Endothelial cell of umbilical vein (primary cell): ENCODE measurements at regions not wholly inside any gene's neighbourhood (a gene's known extent, or its start where the extent isn't known, plus 50 kb on each side); places are given as distances from the start of the nearest gene placed in this dataset.

Source experiments
- BruUV-seq: library from RNA; stranded (reverse); fragments of 400-500 nt; replicated peaks from 2 replicates; lab custom pipeline; 2021; lab: Mats Ljungman, UMichigan
- CTCF ChIA-PET: fragments of 300-600, 350-600 bp; sonication (Branson Sonifier 250); formaldehyde crosslinking; loops from one replicate; lab custom pipeline; 2021; ENCODE audit warnings: antibody characterized with exemption, inconsistent platforms; lab: Charles Lee
- POLR2A ChIA-PET: fragments of 300-600, 350-600 bp; sonication (Branson Sonifier 250); formaldehyde crosslinking; loops from one replicate; lab custom pipeline; 2021; ENCODE audit warnings: antibody characterized with exemption, inconsistent platforms; lab: Charles Lee
- DNase-seq: peaks from one replicate; pipeline ENCODE4 v3.0.0-alpha.2; 2011; ENCODE audit warnings: low read depth, low spot score
- FAIRE-seq: peaks from 2 replicates; lab custom pipeline; 2011; peaks lifted over from hg19 to GRCh38; lab: Jason Lieb, UNC
- H2AFZ ChIP-seq: 2 replicates; pipeline ENCODE4 v1.6.0; 2012; ENCODE audit warnings: low read depth, low read length, control low read depth, inconsistent platforms
- H3K27ac ChIP-seq: 2 replicates; pipeline ENCODE4 v1.5.1; 2011; ENCODE audit warnings: low read depth, mild to moderate bottlenecking, control low read depth, low read length, moderate library complexity; ENCODE audit not compliant: insufficient read depth
- H3K27me3 ChIP-seq, 2 experiments: 2 replicates each; pipeline versions ENCODE4 v1.6.0 to v1.6.1; 2011; ENCODE audit warnings: low read length in 2 of 2, mixed read lengths in 1 of 2; ENCODE audit not compliant: control insufficient read depth in 2 of 2, insufficient read depth in 2 of 2
- H3K36me3 ChIP-seq, 2 experiments: 2 replicates in 1 of 2; 3 replicates in 1 of 2; pipeline ENCODE4 v1.5.1; 2011; ENCODE audit warnings: low read length in 2 of 2, mild to moderate bottlenecking in 1 of 2, moderate library complexity in 1 of 2; ENCODE audit not compliant: control insufficient read depth in 2 of 2, insufficient read depth in 2 of 2; ENCODE audit errors: extremely low read depth in 1 of 2
- H3K4me1 ChIP-seq: 3 replicates; pipeline ENCODE4 v1.5.1; 2011; ENCODE audit warnings: mild to moderate bottlenecking, low read length; ENCODE audit not compliant: control insufficient read depth, insufficient read depth; ENCODE audit errors: extremely low read depth
- H3K4me2 ChIP-seq: 2 replicates; pipeline ENCODE4 v1.6.1; 2011; ENCODE audit warnings: low read length, control low read depth, mixed read lengths; ENCODE audit not compliant: insufficient read depth
- H3K4me3 ChIP-seq, 3 experiments: fragments of 200-600 bp in 1 of 3; sonication (generic), shearing (Covaris generic) in 1 of 3; replicated peaks in 1 of 3; 2 replicates each; pipeline ENCODE4 v1.5.1; 2011 to 2016; ENCODE audit warnings: control low read depth in 3 of 3, low read length in 3 of 3, mild to moderate bottlenecking in 2 of 3, inconsistent platforms in 1 of 3, low read depth in 1 of 3, moderate library complexity in 1 of 3; ENCODE audit not compliant: insufficient read depth in 1 of 3
- H3K79me2 ChIP-seq: 2 replicates; pipeline ENCODE4 v1.6.0; 2012; ENCODE audit warnings: low read length, inconsistent platforms; ENCODE audit not compliant: control insufficient read depth, insufficient read depth
- H3K9ac ChIP-seq: replicated peaks from 2 replicates; pipeline ENCODE3; 2011; ENCODE audit warnings: low read length, control low read depth; ENCODE audit not compliant: insufficient read depth; ENCODE audit errors: extremely low read depth
- H3K9me1 ChIP-seq: replicated peaks from 3 replicates; pipeline ENCODE4 v1.6.0; 2011; ENCODE audit warnings: mild to moderate bottlenecking, low read length; ENCODE audit not compliant: control insufficient read depth, insufficient read depth; ENCODE audit errors: extremely low read depth
- H3K9me3 ChIP-seq: replicated peaks from 2 replicates; pipeline ENCODE4 v1.5.1; 2012; ENCODE audit warnings: low read length, inconsistent platforms; ENCODE audit not compliant: control insufficient read depth, insufficient read depth
- H4K20me1 ChIP-seq: replicated peaks from 2 replicates; pipeline ENCODE3; 2011; ENCODE audit warnings: mild to moderate bottlenecking, low read length; ENCODE audit not compliant: control insufficient read depth, insufficient read depth; ENCODE audit errors: extremely low read depth
- EZH2 ChIP-seq: IDR thresholded peaks from 2 replicates; pipeline ENCODE4 v1.6.1; 2012; ENCODE audit warnings: borderline replicate concordance, low read depth, mild to moderate bottlenecking, moderate library complexity, low read length, inconsistent platforms; ENCODE audit not compliant: severe bottlenecking
- FOS ChIP-seq: IDR thresholded peaks from 2 replicates; pipeline ENCODE4 v1.6.1; 2011; ENCODE audit warnings: mild to moderate bottlenecking, low read length, moderate library complexity, borderline replicate concordance; ENCODE audit not compliant: insufficient read depth
- GATA2 ChIP-seq: IDR thresholded peaks from 2 replicates; pipeline ENCODE4 v1.7.0; 2011; ENCODE audit warnings: low read depth, mild to moderate bottlenecking, moderate library complexity, mixed read lengths, low read length; ENCODE audit not compliant: insufficient read length, insufficient read depth
- JUN ChIP-seq: IDR thresholded peaks from 2 replicates; pipeline ENCODE4 v1.6.1; 2011; ENCODE audit warnings: borderline replicate concordance, low read depth; ENCODE audit not compliant: insufficient read length, insufficient read depth
- MYC ChIP-seq: IDR thresholded peaks from one replicate; pipeline ENCODE4 v1.6.1; 2011; ENCODE audit warnings: mild to moderate bottlenecking, low read depth, low read length
- POLR2A ChIP-seq: IDR thresholded peaks from 2 replicates; pipeline ENCODE4 v1.6.1; 2012; ENCODE audit warnings: low read depth, mild to moderate bottlenecking, control low read depth, low read length
- POLR2AphosphoS5 ChIP-seq: IDR thresholded peaks from 2 replicates; pipeline ENCODE4 v1.6.1; 2012; ENCODE audit warnings: low read depth, mild to moderate bottlenecking, control low read depth, low read length, moderate library complexity; ENCODE audit not compliant: insufficient read depth
- dilution Hi-C: fragments of 300-500 bp; cut with MboI; formaldehyde crosslinking; loops from one replicate; pipeline ENCODE4 v1.15.0; 2019; ENCODE audit warnings: low sequenced_read_pairs; ENCODE audit not compliant: extremely low pct_ligation_motif_present
- intact Hi-C: fragments of 100-400 bp; cut with micrococcal nuclease; formaldehyde crosslinking; loops from one replicate; pipeline ENCODE4 v1.10.0; 2022
- TF ChIP-seq, protein P1 (sequence below): IDR thresholded peaks from 2 replicates; pipeline ENCODE4 v1.6.1; 2011; ENCODE audit not compliant: insufficient read depth, insufficient read length
- TF ChIP-seq, protein P2 (sequence below), 2 donors: IDR thresholded peaks; 1 replicate in 1 of 2; 2 replicates in 1 of 2; pipeline ENCODE4 v1.5.1; 2011; ENCODE audit warnings: low read length in 2 of 2, mild to moderate bottlenecking in 2 of 2, moderate library complexity in 2 of 2, control low read depth in 1 of 2, inconsistent platforms in 1 of 2, low read depth in 1 of 2; ENCODE audit not compliant: insufficient read depth in 1 of 2; ENCODE audit errors: extremely low read depth in 1 of 2

DNA sequence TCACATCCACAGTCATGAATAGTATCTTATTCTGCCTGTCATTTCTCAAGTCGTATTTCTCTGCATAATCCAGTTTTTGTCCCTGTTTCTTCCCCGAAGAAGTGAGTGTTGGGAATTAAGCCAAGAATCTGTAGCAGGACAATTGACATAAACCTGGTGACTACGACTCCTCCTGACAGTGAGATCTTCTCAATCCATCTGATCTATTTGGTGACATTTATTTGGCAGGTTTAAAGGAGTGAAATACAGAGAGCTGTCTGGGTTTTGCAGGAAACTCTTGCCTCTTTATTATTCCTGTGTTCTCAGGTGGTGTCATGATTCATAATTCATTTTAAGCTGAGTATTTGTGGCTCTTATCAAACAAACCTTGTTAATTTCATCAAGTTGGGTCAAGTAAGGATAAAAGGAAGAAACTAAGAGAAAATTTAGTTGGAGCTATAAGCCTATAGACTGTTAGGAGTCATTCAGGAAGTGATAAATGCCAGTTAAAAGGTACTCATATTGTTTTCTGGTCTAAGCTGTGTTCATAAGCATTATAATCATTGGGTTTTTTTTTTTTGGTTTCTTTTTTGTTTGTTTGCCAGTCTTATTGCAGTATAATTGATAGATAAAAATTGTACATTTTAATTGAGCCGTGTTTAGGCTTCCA is 95.9 kb upstream of the PCSK1 start:
- ChIA-PET POLR2A (no interaction called here), CTCF (interaction anchor here (0.7 to 1.7 kb wide), 9 partner anchors 11 to 184 kb away, joined by 3 to 7 read pairs (median 3); no protein-coding TSS in a partner anchor)
- dilution Hi-C loops = no loop called here
- Histone ChIP-seq H3K79me2 (no peaks in the 10 kb centered on the region), H3K36me3 (no peaks in the 10 kb centered on the region), H3K9me3 (no peaks in the 10 kb centered on the region), H3K4me2 (peak overlapping the region; percentile 50), H3K27me3 (no peaks in the 10 kb centered on the region), H3K9ac (no peak overlapping the region), H2AFZ (no peak overlapping the region), H3K4me3 (no peak overlapping the region), H3K4me1 (peaks cover 19% of the 10 kb centered on the region), H4K20me1 (no peaks in the 10 kb centered on the region), H3K9me1 (no peaks in the 10 kb centered on the region), H3K27ac (no peak overlapping the region)
- BruUV-seq = no TSS peak
- intact Hi-C loops = loop anchor here (1.0 to 2.0 kb wide), 2 partner anchors 8 to 38 kb away; no protein-coding TSS in a partner anchor
- TF ChIP-seq EZH2 = no peak
- peak; percentile 42 for TF ChIP-seq FOS
- DNase-seq = peak; percentile 47
- peak; percentile 69 for FAIRE-seq

DNA sequence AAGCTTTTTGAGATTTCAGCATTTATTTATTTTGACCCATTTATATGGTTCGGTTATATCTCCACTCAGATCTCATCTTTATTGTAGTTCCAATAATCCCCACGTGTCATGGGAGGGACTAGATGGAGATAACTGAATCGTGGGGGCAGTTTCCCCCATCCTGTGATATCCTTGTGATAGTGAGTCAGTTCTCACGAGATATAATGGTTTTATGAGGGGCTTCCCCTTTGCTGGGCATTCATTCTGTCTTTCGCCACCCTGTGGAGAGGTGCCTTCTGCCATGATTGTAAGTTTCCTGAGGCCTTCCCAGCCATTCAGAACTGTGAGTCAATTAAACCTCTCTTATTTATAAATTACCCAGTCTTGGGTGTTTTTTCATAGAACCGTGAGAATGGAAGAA is 96.5 kb upstream of the PCSK1 start:
- no peaks in the 10 kb centered on the region for H3K36me3 ChIP-seq
- intact Hi-C loops = loop anchor here (1.0 to 2.0 kb wide), 2 partner anchors 8 to 37 kb away; no protein-coding TSS in a partner anchor
- H2AFZ ChIP-seq = no peak overlapping the region
- peaks cover 19% of the 10 kb centered on the region for H3K4me1 ChIP-seq
- no peaks in the 10 kb centered on the region for H3K79me2 ChIP-seq
- no peak overlapping the region for H3K9ac ChIP-seq
- H3K27me3 ChIP-seq = no peaks in the 10 kb centered on the region
- no peaks in the 10 kb centered on the region for H3K9me3 ChIP-seq
- ChIA-PET POLR2A (no interaction called here), CTCF (interaction anchor here (0.9 to 1.7 kb wide), 5 partner anchors 12 to 185 kb away, joined by 3 to 7 read pairs (median 3); no protein-coding TSS in a partner anchor)
- no peak for DNase-seq
- no peaks in the 10 kb centered on the region for H3K9me1 ChIP-seq
- peak; percentile 33 for FAIRE-seq
- no TSS peak for BruUV-seq
- no peaks in the 10 kb centered on the region for H4K20me1 ChIP-seq
- dilution Hi-C loops = no loop called here
- no peak overlapping the region for H3K4me3 ChIP-seq
- peak overlapping the region; percentile 45 for H3K4me2 ChIP-seq
- no peak overlapping the region for H3K27ac ChIP-seq
- TF ChIP-seq POLR2AphosphoS5 = no peak
- TF ChIP-seq, protein P1, sequence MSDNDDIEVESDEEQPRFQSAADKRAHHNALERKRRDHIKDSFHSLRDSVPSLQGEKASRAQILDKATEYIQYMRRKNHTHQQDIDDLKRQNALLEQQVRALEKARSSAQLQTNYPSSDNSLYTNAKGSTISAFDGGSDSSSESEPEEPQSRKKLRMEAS = no peak
- TF ChIP-seq GATA2 = no peak
- no peak for TF ChIP-seq FOS
- TF ChIP-seq MYC = no peak
- TF ChIP-seq, protein P2, sequence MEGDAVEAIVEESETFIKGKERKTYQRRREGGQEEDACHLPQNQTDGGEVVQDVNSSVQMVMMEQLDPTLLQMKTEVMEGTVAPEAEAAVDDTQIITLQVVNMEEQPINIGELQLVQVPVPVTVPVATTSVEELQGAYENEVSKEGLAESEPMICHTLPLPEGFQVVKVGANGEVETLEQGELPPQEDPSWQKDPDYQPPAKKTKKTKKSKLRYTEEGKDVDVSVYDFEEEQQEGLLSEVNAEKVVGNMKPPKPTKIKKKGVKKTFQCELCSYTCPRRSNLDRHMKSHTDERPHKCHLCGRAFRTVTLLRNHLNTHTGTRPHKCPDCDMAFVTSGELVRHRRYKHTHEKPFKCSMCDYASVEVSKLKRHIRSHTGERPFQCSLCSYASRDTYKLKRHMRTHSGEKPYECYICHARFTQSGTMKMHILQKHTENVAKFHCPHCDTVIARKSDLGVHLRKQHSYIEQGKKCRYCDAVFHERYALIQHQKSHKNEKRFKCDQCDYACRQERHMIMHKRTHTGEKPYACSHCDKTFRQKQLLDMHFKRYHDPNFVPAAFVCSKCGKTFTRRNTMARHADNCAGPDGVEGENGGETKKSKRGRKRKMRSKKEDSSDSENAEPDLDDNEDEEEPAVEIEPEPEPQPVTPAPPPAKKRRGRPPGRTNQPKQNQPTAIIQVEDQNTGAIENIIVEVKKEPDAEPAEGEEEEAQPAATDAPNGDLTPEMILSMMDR (IDR thresholded peaks at IDR 0.05; ENCODE audit: extremely low read depth in 1 of 2, insufficient read depth in 1 of 2, low read depth in 1 of 2, low read length in 2 of 2) = no peak
- TF ChIP-seq JUN = no peak
- TF ChIP-seq POLR2A = no peak
- TF ChIP-seq EZH2 = no peak
